SKM-1 treated with dmso at 0.1 percent for 144 hours (cell line): ENCODE measurements at regions not wholly inside any gene's neighbourhood (a gene's known extent, or its start where the extent isn't known, plus 50 kb on each side); places are given as distances from the start of the nearest gene placed in this dataset.
"Not testable (repeated sequence)": the region's sequence is repeated elsewhere in the genome, so short reads cannot be mapped to it uniquely, and the experiment has no call there.

ENCODE experiments used
- DNase-seq: peaks from one replicate; lab custom pipeline; 2025; ENCODE audit not compliant: unreplicated experiment; lab: John Stamatoyannopoulos, UW

DNA sequence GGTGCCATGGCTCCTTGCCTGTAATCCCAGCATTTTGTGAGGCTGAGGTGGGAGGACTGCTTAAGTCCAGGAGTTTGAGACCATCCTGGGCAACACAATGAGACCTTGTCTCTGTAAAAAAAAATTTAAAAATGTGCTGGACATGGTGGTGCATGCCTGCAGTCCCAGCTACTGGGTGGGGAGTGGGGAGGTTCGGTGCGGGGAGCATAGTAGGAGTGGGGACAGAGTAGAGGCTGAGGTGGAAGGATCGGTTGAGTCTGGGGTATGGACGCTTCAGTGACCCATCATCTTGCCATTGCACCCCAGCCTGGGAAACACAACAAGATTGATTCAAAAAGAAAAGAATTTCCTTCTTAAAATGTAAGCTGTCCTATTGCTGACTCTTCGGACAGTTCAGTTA is 1490.0 kb upstream of the GBE1 start:
- DNase-seq: no peak

DNA sequence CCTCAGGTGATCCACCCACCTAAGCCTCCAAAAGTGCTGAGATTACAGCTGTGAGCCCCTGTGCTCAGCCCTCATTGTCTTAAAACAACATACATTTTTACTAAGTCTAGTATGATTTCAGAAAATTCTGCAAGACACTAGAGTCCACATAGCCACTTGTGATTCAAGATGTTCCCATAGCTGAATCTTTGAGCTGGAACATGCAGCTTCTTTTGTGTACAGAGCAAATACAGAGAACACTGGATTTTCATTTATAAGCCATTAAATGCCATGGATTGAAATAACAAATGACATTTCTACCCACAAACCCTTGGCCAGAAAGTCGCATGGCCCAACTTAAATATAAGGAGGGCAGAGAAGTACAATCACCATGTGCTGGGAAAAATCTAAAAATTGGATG is 1489.2 kb upstream of the GBE1 start:
- no peak for DNase-seq

DNA sequence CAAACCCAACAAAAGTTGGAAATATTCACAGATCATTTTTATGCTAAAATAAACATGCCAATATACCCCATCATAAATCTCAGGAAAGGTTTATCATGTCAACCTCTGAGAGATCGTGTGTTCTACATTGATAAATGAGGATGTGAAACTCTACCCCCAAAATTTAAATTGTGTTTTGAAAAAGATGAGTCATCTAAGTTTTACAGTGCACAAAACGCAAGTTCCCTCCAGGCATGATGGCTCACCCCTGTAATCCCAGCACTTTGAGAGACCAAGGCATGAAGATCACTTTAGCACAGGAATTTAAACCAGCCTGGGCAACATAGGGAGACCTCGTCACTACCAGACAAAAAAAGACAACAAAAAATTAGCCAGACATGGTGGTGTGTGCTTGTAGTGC is 1487.0 kb upstream of the GBE1 start:
- no peak for DNase-seq

DNA sequence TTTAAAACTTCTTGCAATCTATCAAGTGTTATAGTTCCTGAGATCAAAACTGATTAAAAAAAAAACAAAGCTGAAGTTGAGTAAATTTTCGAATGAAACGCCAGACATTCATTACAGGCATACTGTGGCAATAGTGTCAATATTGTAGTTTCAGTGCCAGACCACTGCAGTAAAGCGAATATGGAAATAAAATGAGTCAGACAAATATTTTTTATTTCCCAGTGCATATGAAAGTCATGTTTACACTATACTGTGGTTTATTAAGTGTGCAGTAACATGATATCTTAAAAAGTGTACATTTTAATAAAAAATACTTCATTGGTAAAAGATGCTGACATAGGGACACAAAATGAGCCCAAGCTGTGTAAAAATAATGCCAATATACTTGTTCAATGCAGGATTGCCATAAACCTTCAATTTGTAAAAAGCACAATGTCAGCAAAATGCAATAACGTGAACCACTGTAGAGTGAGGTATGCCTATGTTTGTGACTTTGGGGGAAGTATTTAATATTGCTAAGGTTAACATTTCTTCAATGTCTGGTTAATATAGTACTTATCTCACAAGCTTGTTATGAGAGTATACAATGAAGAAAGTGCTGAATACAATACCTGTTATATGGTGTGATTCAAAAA is 1473.9 kb upstream of the GBE1 start:
- DNase-seq: no peak

DNA sequence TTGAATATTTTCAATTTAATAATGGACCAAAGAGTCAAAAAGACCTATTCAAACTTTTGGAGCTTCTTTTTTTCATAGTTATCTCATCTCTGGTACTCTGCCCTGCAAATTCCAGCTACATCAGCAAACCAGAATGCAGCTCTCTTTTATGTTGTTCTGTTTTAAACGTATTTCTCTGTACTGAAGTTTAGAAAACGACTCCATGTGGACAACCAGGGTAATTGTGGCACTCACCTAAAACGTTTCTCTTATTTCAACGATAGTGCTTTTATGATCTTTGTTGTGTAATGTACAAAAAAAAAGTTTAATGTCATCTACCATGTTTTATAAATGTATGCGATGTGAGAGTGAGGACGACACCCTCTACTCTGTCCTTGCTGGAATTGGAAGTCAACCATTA is 1472.3 kb upstream of the GBE1 start:
- no peak for DNase-seq

DNA sequence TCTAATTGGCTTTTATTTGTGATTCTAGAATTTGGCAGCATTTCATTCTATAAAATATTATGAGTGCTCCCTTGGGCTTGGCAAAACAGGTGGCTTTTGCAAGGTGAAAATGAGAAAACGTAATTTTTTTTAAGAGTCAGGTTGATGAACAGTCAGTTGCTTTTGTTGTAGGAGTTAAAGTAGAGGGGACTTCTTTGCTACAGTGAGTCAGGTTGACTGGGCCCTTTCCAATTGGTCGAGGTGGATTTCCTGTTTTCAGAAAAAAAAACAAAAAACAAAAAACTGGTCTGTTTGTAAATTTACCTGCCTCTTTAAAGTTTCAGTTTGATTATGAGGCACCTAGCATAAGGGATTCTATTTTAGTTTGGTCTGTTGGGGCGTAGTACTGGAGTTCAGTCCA is 1469.4 kb upstream of the GBE1 start:
- no peak for DNase-seq

DNA sequence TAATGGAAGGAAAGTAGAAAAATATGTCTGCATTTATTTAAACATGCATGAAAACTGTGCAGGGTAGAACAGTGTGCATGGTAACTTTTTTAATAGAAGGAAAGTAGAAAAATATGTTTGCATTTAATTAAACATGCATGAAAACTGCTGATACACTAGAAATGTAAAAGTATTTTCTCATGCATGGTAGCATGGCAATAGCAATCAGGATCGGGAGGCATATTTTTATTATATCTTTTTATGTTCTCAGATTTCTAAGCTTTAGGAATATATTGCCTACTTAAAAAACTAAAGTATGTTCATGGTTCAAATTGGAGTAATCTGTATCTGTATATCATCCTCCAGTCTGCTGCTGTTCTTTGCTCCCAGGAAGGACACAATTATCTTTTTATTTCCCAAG is 1468.9 kb upstream of the GBE1 start:
- no peak for DNase-seq

DNA sequence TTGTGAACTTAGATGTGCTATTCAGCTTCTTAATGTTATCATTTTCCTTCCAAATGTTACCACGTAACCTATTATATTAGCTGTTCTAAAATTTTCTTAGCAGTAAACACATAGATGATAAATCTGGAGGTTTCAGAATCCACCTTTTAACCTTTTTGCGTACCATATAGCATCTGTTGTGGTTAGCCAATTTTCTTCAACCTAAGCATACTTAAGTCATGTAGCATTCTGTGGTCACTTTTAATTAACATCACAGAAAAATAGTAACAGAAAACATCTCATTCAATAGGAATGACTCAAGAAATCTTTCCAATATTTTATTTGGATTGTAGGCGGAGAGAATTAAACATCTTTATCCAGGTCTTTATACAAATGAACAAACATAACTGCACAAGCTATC is 1465.3 kb upstream of the GBE1 start:
- DNase-seq: no peak

DNA sequence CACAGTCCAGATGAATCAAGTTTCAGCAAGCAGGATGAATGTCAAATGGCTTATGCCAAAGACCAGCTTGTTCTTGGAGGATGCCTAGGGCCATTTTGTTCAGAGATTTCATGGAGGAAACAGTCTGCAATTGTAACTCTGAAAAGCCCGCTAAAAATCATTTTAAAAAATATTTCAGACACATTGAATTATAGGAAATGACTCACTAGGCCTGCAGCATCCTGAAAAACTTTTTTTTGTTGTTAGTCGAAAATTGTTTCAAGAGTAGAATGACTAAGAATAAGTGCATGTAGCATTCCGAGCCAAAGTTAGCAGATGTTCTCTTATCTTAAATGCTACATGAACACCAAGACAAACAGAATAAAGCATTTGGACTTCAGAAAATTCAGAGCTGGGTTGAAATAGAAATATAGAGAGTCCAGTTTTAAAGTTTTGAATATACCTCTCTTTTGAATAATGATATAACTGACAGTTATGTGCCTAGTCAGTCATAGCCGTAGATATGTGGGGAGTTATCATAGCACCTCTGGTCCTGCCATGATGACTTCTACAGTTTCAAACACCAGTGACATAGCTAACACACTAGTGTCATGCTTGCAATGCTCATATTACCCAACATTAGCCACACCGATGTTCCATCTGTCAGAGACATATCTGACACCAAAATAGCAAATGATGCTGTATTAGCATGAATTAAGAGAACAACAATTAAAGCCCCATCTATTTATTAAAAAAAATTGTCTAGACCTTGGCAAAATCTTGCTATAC is 1462.8 kb upstream of the GBE1 start:
- no peak for DNase-seq

DNA sequence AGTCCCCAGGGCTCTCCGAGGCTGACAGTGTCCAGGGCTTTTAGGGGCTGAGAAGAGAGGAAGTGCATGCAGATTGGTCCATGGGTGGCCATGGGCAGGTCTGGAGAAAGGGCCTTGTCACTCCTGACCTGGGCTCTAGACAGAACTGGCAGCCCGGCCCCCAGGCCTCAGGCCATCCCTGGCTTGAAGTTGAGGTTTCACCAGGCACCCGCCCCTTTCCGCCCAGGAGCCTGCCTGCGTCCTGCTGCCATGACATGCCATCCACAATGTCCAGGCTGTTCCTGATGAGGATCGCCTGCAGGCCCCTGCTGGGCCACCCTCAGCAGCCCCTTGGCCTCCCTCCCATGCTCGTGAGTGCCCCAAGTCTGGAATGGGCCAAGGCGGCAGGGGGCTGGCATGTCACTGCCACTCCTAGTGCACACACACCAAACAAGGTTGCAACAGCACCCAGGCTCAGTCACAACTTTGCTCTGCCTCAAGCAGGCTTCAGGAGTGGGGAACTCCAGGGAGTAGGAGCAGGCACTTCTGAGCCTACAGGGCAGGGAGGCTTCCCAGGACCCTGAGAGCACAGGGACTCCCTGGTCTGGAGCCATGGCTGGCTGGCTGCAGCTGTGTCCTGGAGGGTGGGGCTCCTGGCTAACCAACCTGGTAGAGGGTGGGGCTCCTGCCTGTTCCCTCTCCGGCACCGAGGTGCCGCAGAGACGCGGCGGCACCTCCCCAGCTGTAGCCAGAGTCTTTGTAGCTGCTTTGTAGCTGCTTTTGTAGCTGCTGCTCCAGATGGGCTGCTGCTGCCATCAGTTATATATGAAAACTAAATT is 1457.1 kb upstream of the GBE1 start:
- DNase-seq: no peak

DNA sequence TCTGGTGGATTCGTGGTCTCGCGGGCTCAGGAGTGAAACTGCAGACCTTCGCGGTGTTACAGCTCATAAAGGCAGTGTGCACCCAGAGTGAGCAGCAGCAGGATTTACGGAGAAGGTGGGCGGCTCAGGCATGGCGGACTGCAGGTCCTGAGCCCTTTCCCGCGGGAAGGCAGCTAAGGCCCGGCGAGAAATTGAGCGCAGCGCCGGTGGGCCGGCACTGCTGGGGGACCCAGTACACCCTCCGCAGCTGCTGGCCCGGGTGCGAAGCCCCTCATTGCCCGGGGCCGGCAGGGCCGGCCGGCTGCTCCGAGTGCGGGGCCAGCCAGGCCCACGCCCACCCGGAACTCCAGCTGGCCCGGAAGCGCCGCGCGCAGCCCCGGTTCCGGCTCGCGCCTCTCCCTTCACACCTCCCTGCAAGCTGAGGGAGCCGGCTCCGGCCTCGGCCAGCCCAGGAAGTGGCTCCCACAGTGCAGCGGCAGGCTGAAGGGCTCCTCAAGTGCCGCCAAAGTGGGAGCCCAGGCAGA is 1456.2 kb upstream of the GBE1 start:
- DNase-seq: not testable (repeated sequence)

DNA sequence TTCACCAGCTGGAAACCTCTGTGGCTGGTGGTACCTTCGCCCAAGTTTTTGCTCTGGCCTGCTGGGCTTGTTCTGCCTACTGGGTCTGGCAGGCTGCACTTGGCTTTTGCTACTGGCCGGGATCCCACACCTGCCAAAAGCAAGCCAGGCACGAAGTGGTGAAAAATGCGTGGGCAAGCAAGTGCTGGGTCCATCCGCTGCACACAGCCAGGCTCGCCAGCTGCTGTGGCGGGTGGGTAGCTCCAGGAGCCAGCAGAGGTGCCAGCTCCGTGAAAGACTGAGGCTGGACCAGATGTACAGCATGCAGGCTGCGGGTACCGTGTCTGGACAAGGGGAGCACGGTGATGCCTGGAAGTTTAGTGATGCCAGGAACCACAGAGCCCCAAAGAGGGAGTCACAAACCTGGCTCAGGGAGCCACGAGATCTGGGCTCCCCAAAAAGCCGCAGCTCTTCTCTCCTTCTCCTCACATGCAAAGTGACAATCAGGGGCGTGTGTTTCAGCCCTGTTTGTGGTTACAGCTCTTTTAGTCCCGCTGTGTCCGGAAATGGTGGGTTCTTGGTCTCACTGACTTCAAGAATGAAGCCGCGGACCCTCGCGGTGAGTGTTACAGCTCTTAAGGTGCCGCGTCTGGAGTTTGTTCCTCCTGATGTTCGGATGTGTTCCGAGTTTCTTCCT is 1455.6 kb upstream of the GBE1 start:
- DNase-seq: no peak

DNA sequence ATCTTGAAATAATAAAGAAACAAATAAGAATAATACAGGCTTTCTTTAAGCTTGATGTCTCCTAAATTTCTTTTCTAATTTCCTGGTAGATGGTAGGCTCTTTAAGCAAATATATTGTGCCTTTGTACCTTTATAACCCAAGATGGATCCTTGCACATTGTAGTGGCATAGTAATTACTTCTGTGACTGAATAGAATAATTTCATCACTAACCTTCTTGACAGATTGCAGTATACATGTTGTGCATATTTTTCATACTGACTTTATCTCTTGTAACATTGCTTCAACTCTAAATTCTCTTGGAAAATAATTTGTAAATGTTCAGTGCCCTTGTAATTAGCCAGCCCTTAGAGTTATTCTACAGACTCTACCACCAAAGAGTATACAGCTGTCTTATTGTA is 1433.8 kb upstream of the GBE1 start:
- no peak for DNase-seq

DNA sequence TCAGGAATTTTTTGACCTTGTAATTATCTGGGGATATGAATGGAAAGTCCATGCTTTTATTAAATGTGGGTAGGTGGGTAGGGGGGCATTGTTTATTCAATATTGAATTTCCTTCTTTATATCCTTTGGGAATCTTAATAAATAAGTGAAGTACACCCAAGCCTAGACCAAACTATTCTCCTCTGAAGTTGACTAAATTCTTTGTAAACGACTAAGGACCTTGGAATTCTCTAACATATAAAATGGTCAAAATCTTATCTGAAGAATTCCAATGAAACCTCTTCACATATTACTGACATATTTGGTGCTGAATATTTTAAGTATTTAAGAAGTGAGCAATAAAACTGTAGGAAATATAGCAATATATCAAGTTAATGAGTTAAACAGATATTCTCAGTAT is 1432.1 kb upstream of the GBE1 start:
- DNase-seq: no peak

DNA sequence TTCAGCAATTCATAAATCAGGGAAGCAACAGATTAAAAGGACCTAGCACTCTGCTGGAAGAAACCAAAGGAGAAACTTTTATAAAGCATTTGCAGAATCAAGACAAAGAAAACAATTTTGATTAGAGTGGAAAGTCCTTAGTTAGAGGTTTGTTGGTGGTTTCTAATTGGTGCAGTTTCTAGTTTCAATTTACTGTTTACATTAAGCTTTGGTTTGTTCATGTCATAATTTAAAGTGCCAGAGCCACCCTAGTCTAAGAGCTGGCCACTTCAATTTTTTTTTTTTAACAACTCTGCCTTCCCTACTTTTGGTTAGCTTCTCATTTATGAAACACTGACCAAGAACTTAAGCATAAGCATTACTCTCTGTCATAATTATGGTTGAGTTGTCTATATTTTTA is 1428.2 kb upstream of the GBE1 start:
- DNase-seq: no peak

DNA sequence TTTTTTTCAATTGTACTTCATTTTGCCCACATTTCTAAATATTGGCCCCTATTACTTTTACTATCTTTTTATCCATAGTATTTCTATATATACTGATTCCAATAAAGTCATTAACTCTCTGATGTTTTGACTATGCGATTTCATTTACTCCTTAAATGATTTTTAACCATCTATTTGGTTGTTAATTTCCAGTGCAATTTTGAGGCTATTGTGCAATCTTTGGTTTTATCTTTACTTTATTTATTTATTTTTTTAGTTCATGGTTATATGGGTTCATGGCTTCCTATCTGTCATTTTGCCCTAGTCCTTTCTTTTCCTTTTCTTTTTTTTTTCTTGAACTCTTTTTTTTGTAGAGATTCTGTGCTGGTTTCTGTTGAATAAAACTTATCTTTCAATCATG is 1408.0 kb upstream of the GBE1 start:
- DNase-seq: no peak

DNA sequence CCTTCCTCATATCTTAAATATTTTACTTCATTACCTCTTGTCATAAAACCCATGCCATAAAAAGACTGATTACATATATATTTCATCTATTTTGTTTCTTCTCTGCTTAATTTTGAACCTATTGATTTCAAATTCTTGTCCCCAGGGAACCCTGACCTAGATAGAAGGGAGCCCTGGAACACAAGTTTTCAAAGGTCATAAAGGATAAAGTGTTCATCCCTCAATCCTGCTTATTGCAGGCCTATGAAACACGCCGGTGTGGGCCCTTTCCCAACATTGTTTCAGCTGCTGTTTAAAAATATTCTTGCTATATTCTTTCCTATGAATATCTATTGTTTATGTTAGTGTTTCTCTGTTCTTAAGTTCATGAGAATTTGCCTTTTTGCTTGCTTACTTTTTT is 1389.5 kb upstream of the GBE1 start:
- DNase-seq: no peak

DNA sequence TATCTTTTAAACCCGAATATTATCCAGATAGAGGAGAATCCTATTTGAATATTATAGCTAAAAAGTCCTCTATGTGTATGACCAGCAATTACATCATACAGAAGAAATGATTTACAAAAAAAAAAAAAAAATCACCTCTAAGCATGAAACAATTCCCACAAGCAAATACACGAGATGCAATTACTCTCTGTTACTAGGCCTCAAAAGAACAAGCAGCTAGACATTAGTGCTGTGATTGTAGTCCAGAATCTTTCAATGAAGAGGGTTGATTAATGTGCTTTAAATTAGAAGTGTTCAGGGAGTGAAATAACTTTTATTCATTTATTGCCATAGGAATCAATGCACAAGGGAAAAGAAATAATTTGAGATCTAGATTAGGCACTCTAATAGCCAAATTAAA is 1379.5 kb upstream of the GBE1 start:
- DNase-seq: no peak

DNA sequence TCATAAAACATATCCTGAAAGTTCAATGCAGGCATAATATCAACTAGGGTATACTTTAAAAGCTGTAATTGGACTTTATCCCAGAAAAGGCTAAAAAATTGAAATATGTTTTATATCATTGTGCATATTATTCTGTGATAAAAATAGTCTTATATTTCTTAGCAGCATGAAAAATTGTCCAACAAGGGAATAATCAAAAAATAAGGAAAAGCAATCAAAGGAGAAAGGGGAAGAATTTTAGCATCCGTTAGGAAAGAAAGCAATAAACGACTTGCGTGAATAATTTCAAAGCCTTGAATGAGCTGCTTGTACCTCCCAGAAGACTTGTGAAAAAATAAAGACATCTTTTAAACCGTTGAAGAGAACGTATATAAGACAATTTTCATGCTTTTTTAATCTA is 1369.8 kb upstream of the GBE1 start:
- DNase-seq: no peak

DNA sequence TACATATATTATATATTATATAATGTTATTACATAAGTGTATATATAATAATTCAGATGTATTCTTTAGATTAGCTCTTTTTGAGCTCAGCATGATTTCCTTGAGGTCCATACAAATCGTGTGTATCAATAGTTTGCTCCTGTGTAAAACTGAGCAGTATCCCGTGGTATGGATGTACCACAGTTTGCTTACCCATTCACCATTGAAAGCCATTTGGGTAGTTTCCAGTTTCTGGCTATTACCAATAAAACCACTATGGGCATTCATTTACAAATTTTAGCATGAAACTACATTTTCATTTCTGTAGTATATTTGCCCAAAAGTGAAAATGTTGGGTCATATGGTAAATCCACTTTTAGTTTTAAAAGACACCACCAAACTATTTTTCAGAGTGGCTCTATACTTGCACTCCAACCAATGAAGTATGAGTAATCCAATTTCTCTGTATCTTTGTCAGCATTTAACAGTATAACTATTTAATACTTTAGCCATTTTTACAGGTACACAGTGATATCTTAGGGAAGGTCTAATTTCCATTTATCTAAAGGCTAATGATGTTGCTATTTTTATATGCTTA is 1361.4 kb upstream of the GBE1 start:
- no peak for DNase-seq

DNA sequence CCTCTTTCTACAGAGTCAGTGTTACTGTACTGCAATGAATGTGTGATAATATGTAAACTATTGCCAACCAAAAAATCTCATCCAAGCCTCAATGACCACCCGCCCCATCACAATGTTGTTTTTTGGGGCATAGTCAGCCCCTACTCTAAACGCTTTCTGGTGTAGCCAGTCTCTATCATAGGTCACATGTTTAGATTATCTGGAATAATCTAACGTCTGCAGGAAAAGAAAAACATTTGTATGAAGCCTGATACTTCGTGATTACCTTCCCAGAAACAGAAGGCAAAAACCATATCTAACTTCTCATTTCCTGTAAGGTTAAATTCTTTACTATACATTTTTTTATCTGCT is 1331.8 kb upstream of the GBE1 start:
- no peak for DNase-seq
